GM12878 (cell line): ENCODE measurements at regions not wholly inside any gene's neighbourhood (a gene's known extent, or its start where the extent isn't known, plus 50 kb on each side); places are given as distances from the start of the nearest gene placed in this dataset.

Experiments
- JUNB ChIP-seq: IDR thresholded peaks from 2 replicates; pipeline ENCODE4 v1.6.1; 2016; ENCODE audit warnings: antibody characterized with exemption, mild to moderate bottlenecking
- POLR2AphosphoS5 ChIP-seq: IDR thresholded peaks from 2 replicates; pipeline ENCODE4 v1.6.1; 2011; ENCODE audit warnings: mild to moderate bottlenecking, low read length, inconsistent platforms
- TF ChIP-seq, protein P1 (sequence below): IDR thresholded peaks from 2 replicates; pipeline ENCODE4 v1.6.1; 2012; ENCODE audit warnings: low read depth, low read length, improper control_type of control experiment
- TF ChIP-seq, protein P2 (sequence below), 3 experiments: IDR thresholded peaks in 2 of 3; conservative IDR thresholded peaks in 1 of 3; 2 replicates each; pipeline ENCODE4 v1.5.1; 2011; ENCODE audit warnings: low read depth in 3 of 3, low read length in 3 of 3, mild to moderate bottlenecking in 3 of 3, control low read depth in 2 of 3, moderate library complexity in 2 of 3, inconsistent platforms in 1 of 3, mixed read lengths in 1 of 3; ENCODE audit not compliant: control insufficient read depth in 2 of 3, insufficient read depth in 1 of 3; ENCODE audit errors: extremely low read depth in 1 of 3
- TF ChIP-seq, protein P3 (sequence below): IDR thresholded peaks from 2 replicates; pipeline ENCODE4 v1.6.1; 2012; ENCODE audit warnings: mild to moderate bottlenecking, low read depth, low read length
- TF ChIP-seq, protein P4 (sequence below): IDR thresholded peaks from 2 replicates; pipeline ENCODE4 v1.6.1; 2011; ENCODE audit warnings: mild to moderate bottlenecking, low read depth, low read length, moderate library complexity; ENCODE audit not compliant: insufficient replicate concordance
- TF ChIP-seq, protein P5 (sequence below): fragments of 450-650 bp; IDR thresholded peaks from 2 replicates; pipeline ENCODE4 v1.6.1; 2016; ENCODE audit warnings: mild to moderate bottlenecking, moderate library complexity, borderline replicate concordance

DNA sequence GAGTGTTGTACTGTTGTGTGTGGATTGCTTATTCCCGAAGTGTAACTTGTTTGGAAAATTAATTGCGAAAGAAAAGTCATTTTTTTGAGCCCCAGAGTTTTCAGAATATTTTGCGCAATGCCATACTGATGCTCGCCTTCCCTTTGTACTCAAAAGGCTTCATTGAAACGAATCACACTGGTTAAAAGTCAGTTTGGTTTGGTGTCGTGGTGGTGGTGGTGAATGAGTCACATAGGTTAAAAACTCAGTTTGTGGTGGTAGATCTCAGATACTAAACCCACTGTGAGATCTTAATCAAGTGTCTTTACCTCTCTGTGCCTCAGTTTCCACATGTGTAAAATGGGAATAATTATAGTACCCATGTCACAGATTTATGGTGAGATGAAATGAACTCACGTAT, 61.1 kb upstream of the IL6 start:
- TF ChIP-seq, protein P1, sequence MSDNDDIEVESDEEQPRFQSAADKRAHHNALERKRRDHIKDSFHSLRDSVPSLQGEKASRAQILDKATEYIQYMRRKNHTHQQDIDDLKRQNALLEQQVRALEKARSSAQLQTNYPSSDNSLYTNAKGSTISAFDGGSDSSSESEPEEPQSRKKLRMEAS: no peak
- TF ChIP-seq JUNB: no peak
- TF ChIP-seq, protein P2, sequence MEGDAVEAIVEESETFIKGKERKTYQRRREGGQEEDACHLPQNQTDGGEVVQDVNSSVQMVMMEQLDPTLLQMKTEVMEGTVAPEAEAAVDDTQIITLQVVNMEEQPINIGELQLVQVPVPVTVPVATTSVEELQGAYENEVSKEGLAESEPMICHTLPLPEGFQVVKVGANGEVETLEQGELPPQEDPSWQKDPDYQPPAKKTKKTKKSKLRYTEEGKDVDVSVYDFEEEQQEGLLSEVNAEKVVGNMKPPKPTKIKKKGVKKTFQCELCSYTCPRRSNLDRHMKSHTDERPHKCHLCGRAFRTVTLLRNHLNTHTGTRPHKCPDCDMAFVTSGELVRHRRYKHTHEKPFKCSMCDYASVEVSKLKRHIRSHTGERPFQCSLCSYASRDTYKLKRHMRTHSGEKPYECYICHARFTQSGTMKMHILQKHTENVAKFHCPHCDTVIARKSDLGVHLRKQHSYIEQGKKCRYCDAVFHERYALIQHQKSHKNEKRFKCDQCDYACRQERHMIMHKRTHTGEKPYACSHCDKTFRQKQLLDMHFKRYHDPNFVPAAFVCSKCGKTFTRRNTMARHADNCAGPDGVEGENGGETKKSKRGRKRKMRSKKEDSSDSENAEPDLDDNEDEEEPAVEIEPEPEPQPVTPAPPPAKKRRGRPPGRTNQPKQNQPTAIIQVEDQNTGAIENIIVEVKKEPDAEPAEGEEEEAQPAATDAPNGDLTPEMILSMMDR (IDR thresholded peaks at IDR 0.05 in 2 of 3, conservative IDR thresholded peaks at IDR 0.05 in 1 of 3; ENCODE audit: control insufficient read depth in 2 of 3, extremely low read depth in 1 of 3, insufficient read depth in 1 of 3, low read depth in 3 of 3, low read length in 3 of 3): no peak
- TF ChIP-seq, protein P3, sequence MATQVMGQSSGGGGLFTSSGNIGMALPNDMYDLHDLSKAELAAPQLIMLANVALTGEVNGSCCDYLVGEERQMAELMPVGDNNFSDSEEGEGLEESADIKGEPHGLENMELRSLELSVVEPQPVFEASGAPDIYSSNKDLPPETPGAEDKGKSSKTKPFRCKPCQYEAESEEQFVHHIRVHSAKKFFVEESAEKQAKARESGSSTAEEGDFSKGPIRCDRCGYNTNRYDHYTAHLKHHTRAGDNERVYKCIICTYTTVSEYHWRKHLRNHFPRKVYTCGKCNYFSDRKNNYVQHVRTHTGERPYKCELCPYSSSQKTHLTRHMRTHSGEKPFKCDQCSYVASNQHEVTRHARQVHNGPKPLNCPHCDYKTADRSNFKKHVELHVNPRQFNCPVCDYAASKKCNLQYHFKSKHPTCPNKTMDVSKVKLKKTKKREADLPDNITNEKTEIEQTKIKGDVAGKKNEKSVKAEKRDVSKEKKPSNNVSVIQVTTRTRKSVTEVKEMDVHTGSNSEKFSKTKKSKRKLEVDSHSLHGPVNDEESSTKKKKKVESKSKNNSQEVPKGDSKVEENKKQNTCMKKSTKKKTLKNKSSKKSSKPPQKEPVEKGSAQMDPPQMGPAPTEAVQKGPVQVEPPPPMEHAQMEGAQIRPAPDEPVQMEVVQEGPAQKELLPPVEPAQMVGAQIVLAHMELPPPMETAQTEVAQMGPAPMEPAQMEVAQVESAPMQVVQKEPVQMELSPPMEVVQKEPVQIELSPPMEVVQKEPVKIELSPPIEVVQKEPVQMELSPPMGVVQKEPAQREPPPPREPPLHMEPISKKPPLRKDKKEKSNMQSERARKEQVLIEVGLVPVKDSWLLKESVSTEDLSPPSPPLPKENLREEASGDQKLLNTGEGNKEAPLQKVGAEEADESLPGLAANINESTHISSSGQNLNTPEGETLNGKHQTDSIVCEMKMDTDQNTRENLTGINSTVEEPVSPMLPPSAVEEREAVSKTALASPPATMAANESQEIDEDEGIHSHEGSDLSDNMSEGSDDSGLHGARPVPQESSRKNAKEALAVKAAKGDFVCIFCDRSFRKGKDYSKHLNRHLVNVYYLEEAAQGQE: no peak
- TF ChIP-seq, protein P4, sequence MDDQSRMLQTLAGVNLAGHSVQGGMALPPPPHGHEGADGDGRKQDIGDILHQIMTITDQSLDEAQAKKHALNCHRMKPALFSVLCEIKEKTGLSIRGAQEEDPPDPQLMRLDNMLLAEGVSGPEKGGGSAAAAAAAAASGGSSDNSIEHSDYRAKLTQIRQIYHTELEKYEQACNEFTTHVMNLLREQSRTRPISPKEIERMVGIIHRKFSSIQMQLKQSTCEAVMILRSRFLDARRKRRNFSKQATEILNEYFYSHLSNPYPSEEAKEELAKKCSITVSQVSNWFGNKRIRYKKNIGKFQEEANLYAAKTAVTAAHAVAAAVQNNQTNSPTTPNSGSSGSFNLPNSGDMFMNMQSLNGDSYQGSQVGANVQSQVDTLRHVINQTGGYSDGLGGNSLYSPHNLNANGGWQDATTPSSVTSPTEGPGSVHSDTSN: no peak
- TF ChIP-seq POLR2AphosphoS5: no peak
- TF ChIP-seq, protein P5, sequence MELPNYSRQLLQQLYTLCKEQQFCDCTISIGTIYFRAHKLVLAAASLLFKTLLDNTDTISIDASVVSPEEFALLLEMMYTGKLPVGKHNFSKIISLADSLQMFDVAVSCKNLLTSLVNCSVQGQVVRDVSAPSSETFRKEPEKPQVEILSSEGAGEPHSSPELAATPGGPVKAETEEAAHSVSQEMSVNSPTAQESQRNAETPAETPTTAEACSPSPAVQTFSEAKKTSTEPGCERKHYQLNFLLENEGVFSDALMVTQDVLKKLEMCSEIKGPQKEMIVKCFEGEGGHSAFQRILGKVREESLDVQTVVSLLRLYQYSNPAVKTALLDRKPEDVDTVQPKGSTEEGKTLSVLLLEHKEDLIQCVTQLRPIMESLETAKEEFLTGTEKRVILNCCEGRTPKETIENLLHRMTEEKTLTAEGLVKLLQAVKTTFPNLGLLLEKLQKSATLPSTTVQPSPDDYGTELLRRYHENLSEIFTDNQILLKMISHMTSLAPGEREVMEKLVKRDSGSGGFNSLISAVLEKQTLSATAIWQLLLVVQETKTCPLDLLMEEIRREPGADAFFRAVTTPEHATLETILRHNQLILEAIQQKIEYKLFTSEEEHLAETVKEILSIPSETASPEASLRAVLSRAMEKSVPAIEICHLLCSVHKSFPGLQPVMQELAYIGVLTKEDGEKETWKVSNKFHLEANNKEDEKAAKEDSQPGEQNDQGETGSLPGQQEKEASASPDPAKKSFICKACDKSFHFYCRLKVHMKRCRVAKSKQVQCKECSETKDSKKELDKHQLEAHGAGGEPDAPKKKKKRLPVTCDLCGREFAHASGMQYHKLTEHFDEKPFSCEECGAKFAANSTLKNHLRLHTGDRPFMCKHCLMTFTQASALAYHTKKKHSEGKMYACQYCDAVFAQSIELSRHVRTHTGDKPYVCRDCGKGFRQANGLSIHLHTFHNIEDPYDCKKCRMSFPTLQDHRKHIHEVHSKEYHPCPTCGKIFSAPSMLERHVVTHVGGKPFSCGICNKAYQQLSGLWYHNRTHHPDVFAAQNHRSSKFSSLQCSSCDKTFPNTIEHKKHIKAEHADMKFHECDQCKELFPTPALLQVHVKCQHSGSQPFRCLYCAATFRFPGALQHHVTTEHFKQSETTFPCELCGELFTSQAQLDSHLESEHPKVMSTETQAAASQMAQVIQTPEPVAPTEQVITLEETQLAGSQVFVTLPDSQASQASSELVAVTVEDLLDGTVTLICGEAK: no peak
